HEK293 (cell line): ENCODE measurements at regions not wholly inside any gene's neighbourhood (a gene's known extent, or its start where the extent isn't known, plus 50 kb on each side); places are given as distances from the start of the nearest gene placed in this dataset.

Source experiments
- ZNF658 ChIP-seq: fragments of 450-650 bp; formaldehyde crosslinking; IDR thresholded peaks from 2 replicates; pipeline ENCODE4; 2016; ENCODE audit warnings: missing biosample characterization, missing genetic modification characterization
- ZNF660 ChIP-seq: fragments of 450-650 bp; IDR thresholded peaks from 2 replicates; pipeline ENCODE4 v1.5.1; 2018; ENCODE audit warnings: missing biosample characterization, mild to moderate bottlenecking, missing genetic modification characterization

GRCh38 chr2:221914334-221914880 is 342.3 kb upstream of the EPHA4 start:
- TF ChIP-seq ZNF658 (no peak), ZNF660 (tag by site-specific recombination) (no peak)
